H9 (cell line): ENCODE measurements at regions not wholly inside any gene's neighbourhood (a gene's known extent, or its start where the extent isn't known, plus 50 kb on each side); places are given as distances from the start of the nearest gene placed in this dataset.

Experiments used
- DNase-seq: peaks from one replicate; pipeline ENCODE4 v3.0.0-alpha.2; 2017
- H2AFZ ChIP-seq: one replicate; pipeline ENCODE4 v1.6.1; 2013; ENCODE audit warnings: mild to moderate bottlenecking, low read length, control low read depth, moderate library complexity
- H2AK5ac ChIP-seq: 2 replicates; pipeline ENCODE4 v1.6.1; 2013; ENCODE audit warnings: low read length, control low read depth, mixed read lengths; ENCODE audit not compliant: insufficient read length
- H2BK120ac ChIP-seq: one replicate; pipeline ENCODE4 v1.6.1; 2013; ENCODE audit warnings: low read depth, mild to moderate bottlenecking, low read length, control low read depth, inconsistent platforms; ENCODE audit not compliant: poor library complexity, severe bottlenecking
- H2BK12ac ChIP-seq: 2 replicates; pipeline ENCODE4 v1.6.1; 2013; ENCODE audit warnings: low read length, control low read depth, mixed read lengths, low read depth; ENCODE audit not compliant: insufficient read length
- H2BK15ac ChIP-seq: 2 replicates; pipeline ENCODE4 v1.6.1; 2013; ENCODE audit warnings: low read depth, low read length, control low read depth
- H2BK20ac ChIP-seq: one replicate; pipeline ENCODE4 v1.6.1; 2013; ENCODE audit warnings: low read depth, mild to moderate bottlenecking, low read length, control low read depth, inconsistent platforms; ENCODE audit not compliant: poor library complexity, severe bottlenecking
- H2BK5ac ChIP-seq: 2 replicates; pipeline ENCODE4 v1.6.1; 2013; ENCODE audit warnings: low read length, control low read depth, mixed read lengths; ENCODE audit not compliant: insufficient read length
- H3K14ac ChIP-seq: 2 replicates; pipeline ENCODE4 v1.6.1; 2013; ENCODE audit warnings: low read length, control low read depth; ENCODE audit not compliant: insufficient read depth
- H3K18ac ChIP-seq: 2 replicates; pipeline ENCODE4 v1.6.1; 2013; ENCODE audit warnings: low read depth, mild to moderate bottlenecking, mixed read lengths, low read length, control low read depth; ENCODE audit not compliant: insufficient read length
- H3K23ac ChIP-seq: 2 replicates; pipeline ENCODE4 v1.6.1; 2013; ENCODE audit warnings: low read length, control low read depth, mixed read lengths, low read depth; ENCODE audit not compliant: insufficient read length
- H3K23me2 ChIP-seq: 2 replicates; pipeline ENCODE4 v1.6.1; 2013; ENCODE audit warnings: low read depth, mild to moderate bottlenecking, mixed read lengths, low read length, control low read depth; ENCODE audit not compliant: insufficient read length, poor library complexity, severe bottlenecking
- H3K27ac ChIP-seq: 2 replicates; pipeline ENCODE4 v1.5.1; 2013; ENCODE audit warnings: low read length, control low read depth, mixed read lengths, low read depth; ENCODE audit not compliant: insufficient read length
- H3K27me3 ChIP-seq: 2 replicates; pipeline ENCODE4 v1.6.1; 2013; ENCODE audit warnings: low read length, control low read depth, inconsistent platforms; ENCODE audit not compliant: insufficient read depth
- H3K4ac ChIP-seq: 2 replicates; pipeline ENCODE4 v1.6.1; 2013; ENCODE audit warnings: low read depth, mild to moderate bottlenecking, control low read depth, inconsistent platforms, low read length, moderate library complexity
- H3K4me1 ChIP-seq: 2 replicates; pipeline ENCODE4 v1.6.1; 2013; ENCODE audit warnings: low read length, control low read depth, inconsistent platforms; ENCODE audit not compliant: insufficient read depth
- H3K4me2 ChIP-seq: 2 replicates; pipeline ENCODE4 v1.6.1; 2013; ENCODE audit warnings: low read length, control low read depth, mixed read lengths; ENCODE audit not compliant: insufficient read length, insufficient read depth
- H3K56ac ChIP-seq: 2 replicates; pipeline ENCODE4 v1.6.1; 2013; ENCODE audit warnings: low read depth, mild to moderate bottlenecking, mixed read lengths, low read length, control low read depth; ENCODE audit not compliant: insufficient read length
- H3K79me1 ChIP-seq: 2 replicates; pipeline ENCODE4 v1.6.1; 2013; ENCODE audit warnings: low read depth, mild to moderate bottlenecking, moderate library complexity, low read length, control low read depth, inconsistent platforms; ENCODE audit not compliant: insufficient read depth, poor library complexity, severe bottlenecking
- H3K79me2 ChIP-seq: 2 replicates; pipeline ENCODE4 v1.6.1; 2013; ENCODE audit warnings: low read length, control low read depth, inconsistent platforms; ENCODE audit not compliant: insufficient read depth
- H3K9ac ChIP-seq: 2 replicates; pipeline ENCODE4 v1.6.1; 2013; ENCODE audit warnings: low read length, control low read depth, mixed read lengths; ENCODE audit not compliant: insufficient read length; ENCODE audit errors: extremely low read depth
- H3K9me3 ChIP-seq: one replicate; pipeline ENCODE4 v1.6.1; 2013; ENCODE audit warnings: low read depth, low read length, inconsistent platforms; ENCODE audit not compliant: control insufficient read depth
- H3T11ph ChIP-seq: one replicate; pipeline ENCODE4 v1.6.1; 2013; ENCODE audit warnings: mild to moderate bottlenecking, low read length, control low read depth, inconsistent platforms
- H4K20me1 ChIP-seq: one replicate; pipeline ENCODE4 v1.6.1; 2013; ENCODE audit not compliant: control insufficient read depth, insufficient read length, insufficient read depth
- H4K5ac ChIP-seq: 2 replicates; pipeline ENCODE4 v1.6.1; 2013; ENCODE audit warnings: low read depth, mild to moderate bottlenecking, mixed read lengths, low read length, control low read depth; ENCODE audit not compliant: insufficient read length
- H4K8ac ChIP-seq: replicated peaks from 2 replicates; pipeline ENCODE4 v1.6.1; 2013; ENCODE audit warnings: low read length, control low read depth, mixed read lengths, low read depth; ENCODE audit not compliant: insufficient read length
- H4K91ac ChIP-seq: 2 replicates; pipeline ENCODE4 v1.6.1; 2013; ENCODE audit warnings: low read depth, mild to moderate bottlenecking, moderate library complexity, mixed read lengths, low read length, control low read depth; ENCODE audit not compliant: insufficient read length
- H3K27ac Mint-ChIP-seq, 3 experiments: 2 replicates in 2 of 3; 3 replicates in 1 of 3; pipeline ENCODE4 v1.8.0; 2020 to 2021; ENCODE audit warnings: mixed read lengths in 3 of 3, mild to moderate bottlenecking in 1 of 3, moderate library complexity in 1 of 3
- H3K27me3 Mint-ChIP-seq: 2 replicates; pipeline ENCODE4 v1.8.0; 2021; ENCODE audit warnings: low read depth, mild to moderate bottlenecking, moderate library complexity, mixed read lengths
- H3K36me3 Mint-ChIP-seq, 3 experiments: 2 replicates in 2 of 3; 3 replicates in 1 of 3; pipeline ENCODE4 v1.8.0; 2020 to 2021; ENCODE audit warnings: low read depth in 3 of 3, mixed read lengths in 3 of 3; ENCODE audit not compliant: insufficient read depth in 1 of 3
- H3K4me1 Mint-ChIP-seq, 2 experiments: 2 replicates each; pipeline ENCODE4 v1.8.0; 2020; ENCODE audit warnings: mixed read lengths in 2 of 2
- H3K4me3 Mint-ChIP-seq, 2 experiments: 2 replicates in 1 of 2; 3 replicates in 1 of 2; pipeline ENCODE4 v1.8.0; 2020 to 2021; ENCODE audit warnings: mild to moderate bottlenecking in 2 of 2, mixed read lengths in 2 of 2, moderate library complexity in 1 of 2
- H3K9me3 Mint-ChIP-seq, 2 experiments: 2 replicates in 1 of 2; 3 replicates in 1 of 2; pipeline ENCODE4 v1.8.0; 2020; ENCODE audit warnings: mild to moderate bottlenecking in 2 of 2, mixed read lengths in 2 of 2, moderate library complexity in 1 of 2
- CTCF ChIP-seq: fragments of 200-600 bp; sonication (generic); conservative IDR thresholded peaks from 3 replicates; pipeline ENCODE4 v1.8.0; 2021; ENCODE audit warnings: antibody characterized with exemption, mild to moderate bottlenecking
- WGBS: extraction: QIAGEN DNeasy Blood & Tissue Kit; methylation state at CpG from one replicate; pipeline ENCODE4 v1.1.7; 2013; ENCODE audit warnings: missing lambda C conversion rate, low lambda C conversion rate, mixed read lengths; ENCODE audit not compliant: insufficient read length; ENCODE audit errors: extremely low coverage; 5-methylcytosine and 5-hydroxymethylcytosine counted together

DNA sequence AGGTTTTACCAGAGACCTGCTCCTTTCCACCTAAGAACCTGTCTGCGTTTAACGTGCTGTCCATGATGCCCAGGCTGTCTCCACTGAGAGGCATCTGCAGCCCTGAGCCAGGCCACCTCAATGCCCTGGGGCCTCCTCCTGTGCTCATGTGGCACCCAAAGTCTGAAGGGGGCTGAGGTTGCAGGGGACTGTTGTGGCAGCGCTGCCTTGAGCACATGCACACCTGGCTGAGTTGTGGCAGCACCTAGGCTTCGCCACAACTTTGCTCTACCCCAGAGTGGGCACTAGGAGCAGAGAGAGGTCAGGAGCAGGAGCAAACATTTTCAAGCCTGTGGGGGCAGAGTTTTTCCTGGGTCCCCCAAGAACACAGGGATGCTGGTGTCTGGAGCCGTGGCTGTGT lies 1527.1 kb downstream of the PLA2G4A start:
- Histone ChIP-seq H3K23ac (no peak overlapping the region), H2BK20ac (no peak overlapping the region), H3K4ac (no peak overlapping the region), H3K4me1 (no peaks in the 10 kb centered on the region), H3K27ac (no peak overlapping the region), H4K20me1 (no peaks in the 10 kb centered on the region), H3K79me2 (no peaks in the 10 kb centered on the region), H4K5ac (no peak overlapping the region), H2BK12ac (no peak overlapping the region), H3K14ac (no peak overlapping the region), H3K18ac (no peak overlapping the region), H2AK5ac (no peak overlapping the region), H3K23me2 (no peaks in the 10 kb centered on the region), H3K79me1 (no peaks in the 10 kb centered on the region), H3K4me2 (no peak overlapping the region), H3K9ac (no peak overlapping the region), H2AFZ (no peak overlapping the region), H4K91ac (no peak overlapping the region), H3K9me3 (no peaks in the 10 kb centered on the region), H4K8ac (no peak overlapping the region), H3T11ph (no peak overlapping the region), H2BK120ac (no peak overlapping the region), H2BK15ac (no peak overlapping the region), H2BK5ac (no peak overlapping the region), H3K27me3 (no peaks in the 10 kb centered on the region; the same call in 1 of the 2 replicates), H3K56ac (no peak overlapping the region)
- no CpG with 5 or more reads among the region's 5 CpGs for WGBS
- Mint-ChIP-seq H3K4me1 (0 out of 4 replicates have a peak, but pooled peaks cover 0 to 2% of the 10 kb centered on the region in 2 experiments), H3K36me3 (peaks cover 0 to 17% (median 5%) of the 10 kb centered on the region in 3 experiments; a peak in 5 of 7 replicates), H3K4me3 (no peak overlapping the region), H3K27ac (no peak overlapping the region), H3K27me3 (no peaks in the 10 kb centered on the region), H3K9me3 (peaks cover 8 to 14% of the 10 kb centered on the region in 2 experiments)
- TF ChIP-seq CTCF: no peak
- DNase-seq: no peak
